ENCODE measurements at regions not wholly inside any gene's neighbourhood (a gene's known extent, or its start where the extent isn't known, plus 50 kb on each side); places are given as distances from the start of the nearest gene placed in this dataset.

DNA sequence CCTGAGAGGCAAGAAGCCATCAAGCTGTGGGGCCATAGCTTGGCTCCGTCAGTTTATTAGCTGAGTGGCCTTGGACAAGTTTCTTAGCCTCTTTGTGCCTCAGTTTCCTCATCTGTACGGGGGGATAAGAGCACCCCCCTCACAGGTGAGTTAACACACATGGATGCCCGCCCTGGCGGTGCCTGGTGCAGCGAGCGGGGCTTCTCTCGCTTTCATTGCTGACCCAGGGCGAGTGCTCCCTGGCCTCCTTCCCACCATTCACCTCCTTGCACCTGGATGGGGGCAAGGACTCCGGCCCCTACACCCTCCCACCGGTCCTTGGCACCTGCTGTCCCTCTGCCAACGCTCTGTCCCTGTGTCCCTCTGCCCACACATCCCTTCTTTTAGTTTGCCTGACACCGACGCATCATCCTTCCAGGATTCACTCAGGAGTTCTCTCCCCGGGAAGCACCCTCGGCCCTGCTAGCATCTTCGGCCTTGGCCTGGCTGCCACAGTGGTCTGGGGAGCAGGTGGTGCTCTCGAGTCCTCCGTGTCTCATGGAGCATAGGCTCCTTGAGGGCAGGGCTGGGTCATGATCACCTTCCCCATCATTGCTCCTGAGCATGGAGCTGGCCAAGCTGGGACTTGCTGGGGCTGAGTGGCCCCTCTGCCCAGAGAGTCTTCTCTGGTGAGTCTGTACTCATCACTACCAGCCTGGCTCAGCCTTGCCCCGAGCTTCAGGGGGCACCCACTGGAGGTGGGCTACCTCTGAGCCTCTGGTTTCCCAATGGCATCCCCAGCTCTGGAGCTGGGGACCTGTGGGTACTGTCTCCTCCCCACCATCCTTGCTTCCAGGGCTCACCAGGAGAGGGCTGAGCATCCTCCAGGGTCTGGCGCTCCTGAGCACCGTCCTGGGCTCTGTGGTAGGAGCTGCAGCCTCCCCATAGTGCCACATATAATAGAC, 53.8 kb upstream of the SORCS2 start:
- no peak for ATAC-seq

DNA sequence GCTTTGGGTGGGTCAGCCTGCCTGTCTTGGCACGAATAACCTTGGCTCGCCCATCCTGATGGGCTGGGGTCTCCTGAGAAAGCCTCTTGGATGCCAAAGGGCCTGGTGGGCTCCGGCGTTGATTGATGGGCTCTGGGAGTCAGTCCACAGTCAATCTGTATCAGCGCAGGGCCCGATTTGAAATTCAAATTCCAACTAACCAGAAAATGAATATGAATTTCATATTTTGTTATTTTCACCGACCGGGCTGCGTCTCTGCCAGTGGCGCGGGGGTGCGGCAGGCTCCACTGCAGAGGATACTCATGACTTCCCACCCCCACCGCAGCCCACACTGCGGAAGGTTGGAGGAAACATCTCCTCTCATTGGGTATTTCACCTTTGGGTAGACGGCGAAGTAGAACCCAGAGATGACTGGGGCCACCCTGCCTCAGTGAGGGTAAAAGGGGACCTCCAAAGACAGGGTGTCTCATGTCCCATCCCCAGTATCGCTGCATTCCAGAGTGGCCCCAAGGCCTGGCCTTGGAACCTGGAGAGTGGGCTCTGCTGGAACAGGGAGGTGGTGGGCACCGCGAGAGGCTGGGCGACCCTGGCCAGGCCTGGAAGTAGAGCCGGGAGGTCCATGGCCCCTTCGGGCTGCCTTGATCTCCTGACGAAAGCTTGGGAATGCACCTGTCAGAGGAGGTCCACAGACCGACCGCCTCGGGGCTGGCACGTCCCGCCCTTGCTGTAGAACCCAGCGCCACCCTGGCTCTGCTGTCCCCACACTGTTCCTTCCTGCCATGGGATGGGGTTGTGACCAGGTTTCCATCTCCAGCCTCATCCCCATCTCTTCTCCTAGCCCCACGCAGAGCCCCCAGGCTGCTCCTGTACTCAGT, 54.8 kb upstream of the SORCS2 start:
- WGBS, 3 donors = 87 to 92% (median 88%) methylated on average over 29 to 30 of the region's 30 CpGs
- ATAC-seq (no peak), DNase-seq (no peak)
- TF ChIP-seq, protein P1, sequence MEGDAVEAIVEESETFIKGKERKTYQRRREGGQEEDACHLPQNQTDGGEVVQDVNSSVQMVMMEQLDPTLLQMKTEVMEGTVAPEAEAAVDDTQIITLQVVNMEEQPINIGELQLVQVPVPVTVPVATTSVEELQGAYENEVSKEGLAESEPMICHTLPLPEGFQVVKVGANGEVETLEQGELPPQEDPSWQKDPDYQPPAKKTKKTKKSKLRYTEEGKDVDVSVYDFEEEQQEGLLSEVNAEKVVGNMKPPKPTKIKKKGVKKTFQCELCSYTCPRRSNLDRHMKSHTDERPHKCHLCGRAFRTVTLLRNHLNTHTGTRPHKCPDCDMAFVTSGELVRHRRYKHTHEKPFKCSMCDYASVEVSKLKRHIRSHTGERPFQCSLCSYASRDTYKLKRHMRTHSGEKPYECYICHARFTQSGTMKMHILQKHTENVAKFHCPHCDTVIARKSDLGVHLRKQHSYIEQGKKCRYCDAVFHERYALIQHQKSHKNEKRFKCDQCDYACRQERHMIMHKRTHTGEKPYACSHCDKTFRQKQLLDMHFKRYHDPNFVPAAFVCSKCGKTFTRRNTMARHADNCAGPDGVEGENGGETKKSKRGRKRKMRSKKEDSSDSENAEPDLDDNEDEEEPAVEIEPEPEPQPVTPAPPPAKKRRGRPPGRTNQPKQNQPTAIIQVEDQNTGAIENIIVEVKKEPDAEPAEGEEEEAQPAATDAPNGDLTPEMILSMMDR (IDR thresholded peaks at IDR 0.05) = no peak
- no peak overlapping the region for H3K4me3 ChIP-seq
- intact Hi-C loops (cut with DNase I) = no loop called here
- H3K9me3 ChIP-seq = peaks cover 2% of the 10 kb centered on the region
- no peaks in the 10 kb centered on the region for H3K4me1 ChIP-seq
- H3K36me3 ChIP-seq (ENCODE audit: insufficient read depth in 1 of 2, low read depth in 1 of 2) = no peaks in the 10 kb centered on the region
- H3K27me3 ChIP-seq (ENCODE audit: insufficient read depth in 3 of 3, low read length in 2 of 3) = peaks cover 0 to 16% (median 0%) of the 10 kb centered on the region in 3 donors
- no peak overlapping the region for H3K27ac ChIP-seq

More for the DNA sequence above, 53.8 kb upstream of the SORCS2 start:
- no peak for DNase-seq
- 83 to 86% (median 85%) methylated on average over 21 of the region's 21 CpGs for WGBS, 3 donors
- intact Hi-C loops (cut with DNase I) = no loop called here
- no peaks in the 10 kb centered on the region for H3K4me1 ChIP-seq
- H3K27ac ChIP-seq = no peak overlapping the region
- H3K27me3 ChIP-seq (ENCODE audit: insufficient read depth in 3 of 3, low read length in 2 of 3) = peaks cover 0 to 19% (median 0%) of the 10 kb centered on the region in 3 donors
- H3K36me3 ChIP-seq (ENCODE audit: insufficient read depth in 1 of 2, low read depth in 1 of 2) = no peaks in the 10 kb centered on the region
- TF ChIP-seq, protein P1 (IDR thresholded peaks at IDR 0.05) = no peak
- H3K4me3 ChIP-seq = no peak overlapping the region
- H3K9me3 ChIP-seq = no peaks in the 10 kb centered on the region

- WGBS, 3 donors = 80 to 85% (median 82%) methylated on average over 9 of the region's 9 CpGs
- H3K4me3 ChIP-seq = no peak overlapping the region
- peaks cover 0 to 16% (median 0%) of the 10 kb centered on the region in 3 donors for H3K27me3 ChIP-seq (ENCODE audit: insufficient read depth in 3 of 3, low read length in 2 of 3)
- no peaks in the 10 kb centered on the region for H3K4me1 ChIP-seq
- peaks cover 2% of the 10 kb centered on the region for H3K9me3 ChIP-seq
- H3K36me3 ChIP-seq (ENCODE audit: insufficient read depth in 1 of 2, low read depth in 1 of 2) = no peaks in the 10 kb centered on the region
- ATAC-seq (no peak), DNase-seq (no peak)
- no peak overlapping the region for H3K27ac ChIP-seq
- intact Hi-C loops (cut with DNase I) = no loop called here
- TF ChIP-seq, protein P1 (IDR thresholded peaks at IDR 0.05) = no peak
Observed at GRCh38 chr4:7136351-7136750, 56.0 kb upstream of the SORCS2 start.

GRCh38 chr4:7135389-7135746, 57.0 kb upstream of the SORCS2 start:
- no peak overlapping the region for H3K4me3 ChIP-seq
- 53 to 61% (median 58%) methylated on average over 13 of the region's 13 CpGs for WGBS, 3 donors
- no peaks in the 10 kb centered on the region for H3K36me3 ChIP-seq (ENCODE audit: insufficient read depth in 1 of 2, low read depth in 1 of 2)
- intact Hi-C loops (cut with DNase I) = no loop called here
- DNase-seq (no peak), ATAC-seq (peak in 2 of 4 donors; percentile 21 to 24)
- no peaks in the 10 kb centered on the region for H3K4me1 ChIP-seq
- peaks cover 2% of the 10 kb centered on the region for H3K9me3 ChIP-seq
- peaks cover 0 to 11% (median 0%) of the 10 kb centered on the region in 3 donors for H3K27me3 ChIP-seq (ENCODE audit: insufficient read depth in 3 of 3, low read length in 2 of 3)
- TF ChIP-seq, protein P1 (IDR thresholded peaks at IDR 0.05) = no peak
- no peak overlapping the region for H3K27ac ChIP-seq
